NCI-H748 treated with DMSO at 0.1 percent for 48 hours (cell line): ENCODE measurements at regions not wholly inside any gene's neighbourhood (a gene's known extent, or its start where the extent isn't known, plus 50 kb on each side); places are given as distances from the start of the nearest gene placed in this dataset.

Experiments
- DNase-seq: peaks from one replicate; lab custom pipeline; 2025; lab: John Stamatoyannopoulos, UW

- no peak for DNase-seq
Measured at GRCh38 chr1:218679988-218680748, 335.0 kb downstream of the TGFB2 start.

DNA sequence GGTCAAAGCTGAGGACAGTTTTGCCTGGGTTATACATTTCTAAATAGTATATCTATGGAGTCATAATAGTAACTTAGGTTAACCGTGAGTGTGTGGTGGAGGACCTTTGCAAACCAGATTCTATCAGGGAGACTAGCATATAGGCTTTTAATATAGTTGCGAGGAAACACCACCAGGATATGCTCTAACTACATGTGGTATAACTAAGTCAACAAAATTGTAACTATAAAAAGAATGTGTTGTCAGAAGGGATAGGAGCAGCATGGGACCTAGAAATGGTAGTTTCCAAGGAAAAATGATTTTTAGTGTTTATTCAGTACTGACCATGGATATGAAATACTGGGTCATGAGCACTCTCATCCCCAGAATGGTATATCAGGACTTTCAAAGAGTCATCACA, 338.1 kb downstream of the TGFB2 start:
- no peak for DNase-seq

DNA sequence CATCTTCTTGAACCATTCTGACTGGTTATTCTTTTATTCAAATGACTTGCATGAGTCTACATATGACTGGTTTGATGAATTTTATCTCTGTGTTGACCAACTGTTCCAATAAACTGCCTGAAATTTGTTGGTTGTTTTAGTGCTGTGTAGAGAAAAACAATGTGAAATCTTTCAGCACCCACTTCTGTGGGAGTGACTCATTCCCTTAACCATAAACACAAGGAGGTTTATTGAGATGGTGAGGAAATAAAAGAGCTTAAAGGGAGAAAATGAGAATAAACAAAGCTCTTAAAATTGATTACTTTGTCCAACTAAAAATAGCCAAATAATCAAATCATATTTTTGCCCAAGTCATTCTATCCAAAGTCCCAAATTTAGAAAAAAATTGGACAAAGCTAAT, 341.1 kb downstream of the TGFB2 start:
- no peak for DNase-seq

DNA sequence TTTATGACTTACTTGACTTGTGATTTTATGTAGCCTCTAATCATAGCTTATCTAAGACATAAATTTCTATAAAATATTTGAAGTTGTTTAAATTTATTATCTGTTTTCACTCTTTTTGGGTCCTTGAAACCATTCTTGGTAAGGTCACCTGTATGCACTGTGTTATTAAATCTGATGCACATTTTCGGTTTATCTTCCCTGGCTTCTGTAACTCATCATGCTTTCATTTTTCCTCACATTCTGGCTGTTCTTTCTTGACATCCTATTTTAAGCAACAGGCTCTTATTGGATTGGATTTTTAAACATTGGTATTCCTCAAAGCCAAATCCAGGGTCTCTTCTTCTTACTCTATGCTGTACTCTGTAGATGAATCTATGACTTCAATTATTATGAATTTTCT, 341.6 kb downstream of the TGFB2 start:
- DNase-seq = no peak

DNA sequence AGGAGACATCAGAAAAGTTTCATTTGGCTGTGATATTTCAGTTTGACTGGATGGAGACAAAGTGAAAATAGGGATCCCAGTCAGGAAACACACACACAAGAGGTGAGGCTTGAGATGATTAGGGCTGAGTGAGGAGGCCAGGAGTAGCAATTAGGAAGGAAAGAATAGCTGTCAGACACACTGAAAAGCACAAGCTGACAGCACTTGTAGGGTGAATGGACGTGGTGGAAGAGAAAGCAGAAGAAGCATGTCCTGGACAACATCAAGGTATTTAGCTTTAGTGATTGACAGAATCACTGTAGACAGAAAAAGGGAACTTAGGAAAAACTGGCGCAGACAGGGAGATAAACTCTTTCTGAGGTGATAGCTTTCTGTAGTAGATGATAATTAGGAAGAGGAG, 347.7 kb downstream of the TGFB2 start:
- DNase-seq = no peak

DNA sequence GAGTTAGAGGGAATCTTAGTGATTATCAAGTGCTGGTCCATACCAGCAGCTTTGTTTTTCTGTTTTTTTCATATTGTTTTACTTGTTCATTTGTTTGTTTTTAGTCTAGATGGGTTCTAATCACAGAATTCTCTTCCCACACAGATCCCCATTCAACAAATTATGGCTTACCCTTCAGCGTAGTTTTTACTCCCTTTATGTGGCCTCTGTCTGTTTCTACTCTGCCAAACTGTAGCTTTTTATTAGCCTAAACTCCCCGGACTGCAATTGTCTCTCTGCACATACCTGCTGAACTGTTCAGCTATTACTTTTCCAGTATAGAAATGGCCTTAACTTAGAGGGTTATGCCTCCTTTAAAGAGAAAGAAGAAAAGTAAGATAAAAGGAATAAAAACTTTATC, 348.5 kb downstream of the TGFB2 start:
- no peak for DNase-seq

- no peak for DNase-seq
Measured at GRCh38 chr1:218694085-218694484, 348.9 kb downstream of the TGFB2 start.

DNA sequence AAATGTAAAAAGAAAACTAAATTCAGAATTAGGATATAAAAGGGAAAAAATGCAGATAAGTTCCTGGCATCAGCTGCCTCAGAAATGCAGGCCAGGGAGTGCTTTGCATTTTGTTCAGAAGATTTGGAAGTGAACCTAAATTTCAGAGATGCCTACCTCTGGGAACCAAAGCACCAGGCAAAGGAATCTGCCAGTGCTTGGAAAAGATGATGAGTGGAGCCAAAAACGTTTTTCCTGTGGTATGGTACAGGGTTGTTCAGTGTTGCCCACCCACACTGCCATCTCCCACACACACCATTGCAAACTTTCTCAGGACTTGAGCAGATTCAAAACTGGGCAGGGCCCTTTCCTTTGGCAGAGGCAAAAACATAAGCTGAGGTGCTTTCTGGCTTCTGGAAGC, 349.5 kb downstream of the TGFB2 start:
- no peak for DNase-seq

GRCh38 chr1:218695525-218695924, 350.4 kb downstream of the TGFB2 start:
- no peak for DNase-seq

DNA sequence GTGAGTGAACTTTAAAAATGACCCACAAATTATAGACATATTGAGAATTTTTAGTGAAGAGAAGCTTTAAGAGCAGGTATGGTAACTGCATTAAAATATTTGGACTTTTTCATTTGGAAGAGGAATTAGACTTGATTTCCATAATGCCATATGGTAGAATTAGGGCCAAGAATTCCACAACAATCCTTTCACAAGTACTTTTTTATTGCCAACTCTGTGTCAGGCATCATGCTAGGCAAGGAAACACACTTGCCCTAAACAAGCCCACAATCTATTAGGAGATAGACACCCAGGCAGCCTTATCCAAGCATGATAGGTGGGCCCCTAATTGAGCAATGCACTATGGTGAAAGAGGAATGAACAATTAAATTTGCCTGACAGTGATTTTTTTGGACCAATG, 353.0 kb downstream of the TGFB2 start:
- no peak for DNase-seq

- DNase-seq = no peak
Measured at GRCh38 chr1:218699421-218699820, 354.3 kb downstream of the TGFB2 start.

- no peak for DNase-seq
Measured at GRCh38 chr1:218699865-218700264, 354.7 kb downstream of the TGFB2 start.

DNA sequence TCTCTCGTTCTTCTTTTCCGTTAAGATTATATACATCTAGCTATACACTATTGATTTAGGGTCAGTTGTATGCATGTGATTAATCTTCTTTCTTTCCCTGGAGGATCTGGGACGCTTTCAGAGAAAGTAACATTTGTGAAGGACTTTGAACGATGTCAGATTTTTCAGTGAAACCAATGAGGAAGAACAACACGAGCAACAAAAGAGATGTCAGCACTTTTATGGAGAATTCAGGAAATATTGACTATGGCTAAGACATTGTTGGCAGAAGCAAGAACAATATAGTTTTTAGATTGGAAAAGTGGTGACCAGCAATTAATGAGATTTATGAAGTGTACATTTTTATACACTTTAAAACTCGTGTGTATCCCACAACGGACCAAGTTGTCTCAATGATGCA, 355.5 kb downstream of the TGFB2 start:
- no peak for DNase-seq

GRCh38 chr1:218701131-218701530, 356.0 kb downstream of the TGFB2 start:
- no peak for DNase-seq

DNA sequence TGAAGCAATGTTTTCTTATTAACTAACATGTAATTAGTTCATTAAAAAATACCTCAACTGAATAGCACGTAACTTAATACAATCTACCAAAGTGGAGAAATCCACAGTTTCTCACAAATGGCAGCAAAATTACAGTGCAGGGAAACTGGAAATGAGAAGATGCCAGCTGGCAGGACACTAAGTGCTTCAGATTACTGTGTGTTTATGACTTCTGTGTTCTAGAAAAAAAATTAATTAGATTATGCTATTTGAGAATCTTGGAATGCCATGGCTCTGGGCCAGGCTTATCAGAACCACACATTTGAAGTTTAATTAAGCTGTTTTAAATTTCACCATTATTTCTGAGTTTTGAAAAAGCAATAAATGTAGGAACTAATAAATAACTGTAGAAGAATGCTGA, 357.6 kb downstream of the TGFB2 start:
- no peak for DNase-seq

- no peak for DNase-seq
Measured at GRCh38 chr1:218703836-218704235, 358.7 kb downstream of the TGFB2 start.

GRCh38 chr1:218705391-218705790, 360.3 kb downstream of the TGFB2 start:
- DNase-seq = no peak

DNA sequence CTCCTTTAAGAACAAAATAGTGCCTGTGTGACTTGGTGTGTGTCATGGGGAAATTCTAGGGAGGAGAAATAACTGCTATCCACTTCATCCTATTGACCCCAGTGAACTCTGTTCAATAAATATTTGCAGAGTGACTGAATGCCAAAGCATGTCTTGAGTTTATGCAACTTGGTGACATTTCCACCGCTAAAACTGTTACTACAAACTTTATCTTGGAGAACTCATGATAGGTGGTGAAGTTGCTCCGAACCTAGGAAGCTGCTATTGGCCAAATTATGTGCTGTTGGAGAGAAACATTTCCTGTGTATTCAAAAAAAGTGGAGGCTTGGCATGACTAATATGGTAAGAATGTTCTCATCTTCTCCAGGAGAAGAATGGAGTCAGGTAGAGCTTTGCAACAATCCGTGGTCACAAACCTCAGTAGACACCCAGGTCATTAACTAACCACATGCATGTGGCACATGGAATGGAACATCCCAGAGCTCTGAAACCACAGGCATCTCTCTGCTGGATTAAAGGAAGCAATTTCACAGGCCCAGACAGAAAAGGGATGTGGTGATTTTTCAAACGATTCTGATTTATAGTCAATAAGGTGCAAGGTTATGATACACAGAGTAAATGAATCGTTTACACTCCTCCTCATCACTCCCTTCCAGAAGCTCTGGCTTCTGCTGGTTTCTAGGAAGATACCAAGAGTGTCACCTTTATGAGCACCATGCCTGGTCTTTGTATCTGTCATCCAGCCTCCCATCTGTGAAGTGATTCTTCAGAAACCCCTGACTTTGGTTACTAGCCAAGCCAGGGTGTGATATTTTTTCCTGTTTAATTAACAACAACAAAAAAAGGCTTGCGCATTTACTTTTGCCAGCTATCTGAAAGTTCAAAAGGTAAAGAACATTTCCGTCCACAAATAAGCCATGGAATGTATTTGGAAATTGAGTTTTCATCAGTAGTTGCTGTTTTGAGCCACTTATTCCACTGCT, 361.1 kb downstream of the TGFB2 start:
- DNase-seq = no peak

DNA sequence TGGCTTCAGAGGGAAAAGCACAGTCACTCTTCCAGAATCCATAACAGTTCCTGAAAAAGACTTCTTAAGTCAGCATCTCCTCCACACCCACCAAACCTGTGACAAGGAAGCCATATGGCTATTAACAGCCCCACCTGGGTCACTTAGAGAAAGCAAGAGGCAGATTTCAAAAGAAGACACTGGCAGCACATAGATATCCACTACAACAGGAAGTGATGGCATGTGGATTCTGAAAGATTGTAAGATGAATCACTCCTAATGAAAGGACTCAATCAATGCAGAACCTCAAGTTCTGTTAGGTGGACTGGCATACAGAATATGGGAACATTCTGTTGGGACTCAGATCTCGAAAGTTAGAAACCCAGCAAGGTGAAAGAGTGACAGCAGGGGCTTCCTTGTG, 365.9 kb downstream of the TGFB2 start:
- DNase-seq = no peak

DNA sequence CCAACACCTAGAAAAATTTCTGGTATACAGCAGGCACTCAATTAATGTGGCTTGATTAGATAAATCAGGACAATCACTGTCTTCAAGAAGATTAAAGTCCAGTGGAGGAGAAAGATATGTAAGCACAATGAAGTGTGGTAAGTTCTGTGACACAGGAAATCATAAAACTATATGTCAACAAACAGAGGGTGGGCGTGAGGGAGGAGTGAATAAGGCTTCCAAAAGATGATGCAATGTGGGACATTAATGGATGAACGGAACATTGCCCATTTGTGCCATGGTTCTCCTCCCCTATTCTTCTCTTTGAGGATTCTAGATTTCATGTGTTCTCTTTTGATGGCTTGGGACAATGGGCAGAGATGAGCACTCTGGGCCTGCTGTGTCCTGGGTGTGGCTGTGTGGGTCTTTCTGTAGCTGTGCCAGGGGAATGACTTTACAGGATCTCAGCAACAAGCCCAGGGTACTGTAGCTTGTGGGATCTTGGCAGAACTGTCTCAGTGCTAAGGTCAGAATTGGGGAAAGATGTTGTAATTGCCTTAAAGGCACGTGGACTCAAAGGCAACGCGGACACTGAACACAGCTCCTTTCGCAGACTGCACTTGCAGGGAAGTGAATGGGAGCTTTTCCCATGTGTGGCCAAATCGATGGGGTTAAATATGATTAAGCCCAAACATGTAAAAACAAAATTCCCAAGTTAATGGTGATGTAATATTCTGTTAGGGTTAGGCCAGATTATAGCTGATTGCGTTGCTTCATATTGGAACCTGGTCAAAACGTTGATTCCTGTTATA, 366.9 kb downstream of the TGFB2 start:
- no peak for DNase-seq

GRCh38 chr1:218712677-218713076, 367.5 kb downstream of the TGFB2 start:
- no peak for DNase-seq

- DNase-seq = no peak
Measured at GRCh38 chr1:218715961-218716669, 371.0 kb downstream of the TGFB2 start.
